GM23338 (cell line): ENCODE measurements at regions not wholly inside any gene's neighbourhood (a gene's known extent, or its start where the extent isn't known, plus 50 kb on each side); places are given as distances from the start of the nearest gene placed in this dataset.

Source experiments
- ATAC-seq: fragments of 200-7000 bp; cut with Tn5 transposase; 3 replicates; pipeline ENCODE4 v1.9.1; 2020
- DNase-seq: peaks from one replicate; pipeline ENCODE4 v3.0.0-alpha.2; 2015; ENCODE audit warnings: low spot score
- H2AFZ ChIP-seq: fragments of 200-600 bp; sonication (generic); 2 replicates; pipeline ENCODE4 v1.8.0; 2016; ENCODE audit warnings: antibody characterized with exemption, mild to moderate bottlenecking, moderate library complexity
- H3F3A ChIP-seq: fragments of 200-600 bp; sonication (generic); replicated peaks from 2 replicates; pipeline ENCODE4 v1.8.0; 2017; ENCODE audit warnings: antibody characterized with exemption, mixed run types, low read depth
- H3K27ac ChIP-seq: fragments of 200-600 bp; sonication (generic); 2 replicates; pipeline ENCODE4 v1.6.1; 2016; ENCODE audit warnings: low read depth
- H3K27me3 ChIP-seq: fragments of 200-600 bp; sonication (generic); 2 replicates; pipeline ENCODE4 v1.8.0; 2016; ENCODE audit warnings: mild to moderate bottlenecking, mixed run types, moderate library complexity; ENCODE audit not compliant: insufficient read depth
- H3K36me3 ChIP-seq: fragments of 200-600 bp; sonication (generic); 2 replicates; pipeline ENCODE4 v1.8.0; 2016; ENCODE audit warnings: mild to moderate bottlenecking; ENCODE audit not compliant: insufficient read depth
- H3K4me1 ChIP-seq: fragments of 200-600 bp; sonication (generic); 2 replicates; pipeline ENCODE4 v1.8.0; 2016; ENCODE audit warnings: mild to moderate bottlenecking, moderate library complexity; ENCODE audit not compliant: insufficient read depth
- H3K4me2 ChIP-seq: fragments of 200-600 bp; sonication (generic); 2 replicates; pipeline ENCODE4 v1.7.1; 2017; ENCODE audit warnings: mixed run types
- H3K4me3 ChIP-seq: fragments of 200-600 bp; sonication (generic); 2 replicates; pipeline ENCODE4 v1.6.1; 2016; ENCODE audit warnings: mixed run types
- H3K79me2 ChIP-seq: fragments of 200-600 bp; sonication (generic); replicated peaks from 2 replicates; pipeline ENCODE4 v1.8.0; 2017; ENCODE audit warnings: mild to moderate bottlenecking; ENCODE audit not compliant: insufficient read depth
- H3K9me2 ChIP-seq: fragments of 200-600 bp; sonication (generic); 2 replicates; pipeline ENCODE4 v1.8.0; 2017; ENCODE audit not compliant: insufficient read depth
- H4K20me1 ChIP-seq: fragments of 200-600 bp; sonication (generic); replicated peaks from 2 replicates; pipeline ENCODE4 v1.8.0; 2017; ENCODE audit warnings: mild to moderate bottlenecking; ENCODE audit not compliant: insufficient read depth
- H3K27ac Mint-ChIP-seq: 2 replicates; pipeline ENCODE4 v1.8.0; 2020; ENCODE audit warnings: inconsistent platforms, mild to moderate bottlenecking, moderate library complexity, mixed read lengths
- H3K27me3 Mint-ChIP-seq: 3 replicates; pipeline ENCODE4 v1.8.0; 2022; ENCODE audit warnings: low read depth, mild to moderate bottlenecking, moderate library complexity, mixed read lengths, inconsistent platforms; ENCODE audit not compliant: insufficient read depth, poor library complexity
- H3K36me3 Mint-ChIP-seq: 3 replicates; pipeline ENCODE4 v1.8.0; 2021; ENCODE audit warnings: low read depth, mild to moderate bottlenecking, inconsistent platforms, moderate library complexity, mixed read lengths
- H3K4me1 Mint-ChIP-seq: 3 replicates; pipeline ENCODE4 v1.8.0; 2020; ENCODE audit warnings: mild to moderate bottlenecking, inconsistent platforms, mixed read lengths
- H3K4me3 Mint-ChIP-seq: 3 replicates; pipeline ENCODE4 v1.8.0; 2021; ENCODE audit warnings: moderate library complexity, mild to moderate bottlenecking, inconsistent platforms, mixed read lengths
- H3K9me3 Mint-ChIP-seq: 3 replicates; pipeline ENCODE4 v1.8.0; 2020; ENCODE audit warnings: moderate library complexity, mild to moderate bottlenecking, inconsistent platforms, mixed read lengths
- REST ChIP-seq: IDR thresholded peaks from one replicate; pipeline ENCODE4 v1.6.1; 2018; ENCODE audit warnings: antibody characterized with exemption; ENCODE audit not compliant: unreplicated experiment
- STAT1 ChIP-seq: IDR thresholded peaks from one replicate; pipeline ENCODE4 v1.6.1; 2016; ENCODE audit warnings: antibody characterized with exemption; ENCODE audit not compliant: unreplicated experiment
- TF ChIP-seq, protein P1 (sequence below): fragments of 250-450 bp; sonication (Bioruptor Pico); IDR thresholded peaks from 2 replicates; pipeline ENCODE4 v1.5.0; 2020; ENCODE audit warnings: mild to moderate bottlenecking, moderate library complexity

DNA sequence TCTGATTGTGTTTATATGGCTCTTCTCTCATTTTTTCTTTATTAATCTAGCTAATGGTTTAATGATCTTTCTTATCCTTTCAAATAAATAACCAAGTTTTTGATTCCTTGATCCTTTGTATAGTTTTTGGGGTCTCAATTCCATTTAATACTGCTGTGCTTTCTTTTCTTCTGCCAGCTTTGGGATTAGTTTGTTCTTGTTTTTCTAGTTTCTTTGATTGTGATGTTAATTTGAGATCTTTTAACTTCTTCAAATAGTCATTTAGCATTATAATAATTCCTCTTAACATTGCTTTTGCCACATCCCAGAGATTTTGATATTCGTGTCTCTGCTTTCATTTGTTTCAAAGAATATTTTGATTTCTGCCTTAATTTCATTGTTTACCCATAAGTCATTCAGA, 1126.6 kb downstream of the NAALADL2 start:
- DNase-seq (peak; percentile 12), ATAC-seq (no peak)
- Mint-ChIP-seq H3K36me3 (peaks cover 11% of the 10 kb centered on the region; the same call in 2 of the 3 replicates), H3K4me1 (peaks cover 24% of the 10 kb centered on the region), H3K4me3 (no peak overlapping the region), H3K27ac (no peak overlapping the region), H3K27me3 (peaks cover 3% of the 10 kb centered on the region), H3K9me3 (peaks cover 7% of the 10 kb centered on the region; the same call in 2 of the 3 replicates)
- Histone ChIP-seq H3K27ac (no peak overlapping the region), H3K4me2 (peak overlapping the region; percentile 28), H3F3A (no peaks in the 10 kb centered on the region), H3K36me3 (no peaks in the 10 kb centered on the region), H3K79me2 (no peaks in the 10 kb centered on the region), H3K4me1 (peaks cover 8% of the 10 kb centered on the region), H3K27me3 (no peaks in the 10 kb centered on the region), H3K4me3 (no peak overlapping the region), H4K20me1 (no peaks in the 10 kb centered on the region), H3K9me2 (no peaks in the 10 kb centered on the region), H2AFZ (no peak overlapping the region)
- TF ChIP-seq, protein P1, sequence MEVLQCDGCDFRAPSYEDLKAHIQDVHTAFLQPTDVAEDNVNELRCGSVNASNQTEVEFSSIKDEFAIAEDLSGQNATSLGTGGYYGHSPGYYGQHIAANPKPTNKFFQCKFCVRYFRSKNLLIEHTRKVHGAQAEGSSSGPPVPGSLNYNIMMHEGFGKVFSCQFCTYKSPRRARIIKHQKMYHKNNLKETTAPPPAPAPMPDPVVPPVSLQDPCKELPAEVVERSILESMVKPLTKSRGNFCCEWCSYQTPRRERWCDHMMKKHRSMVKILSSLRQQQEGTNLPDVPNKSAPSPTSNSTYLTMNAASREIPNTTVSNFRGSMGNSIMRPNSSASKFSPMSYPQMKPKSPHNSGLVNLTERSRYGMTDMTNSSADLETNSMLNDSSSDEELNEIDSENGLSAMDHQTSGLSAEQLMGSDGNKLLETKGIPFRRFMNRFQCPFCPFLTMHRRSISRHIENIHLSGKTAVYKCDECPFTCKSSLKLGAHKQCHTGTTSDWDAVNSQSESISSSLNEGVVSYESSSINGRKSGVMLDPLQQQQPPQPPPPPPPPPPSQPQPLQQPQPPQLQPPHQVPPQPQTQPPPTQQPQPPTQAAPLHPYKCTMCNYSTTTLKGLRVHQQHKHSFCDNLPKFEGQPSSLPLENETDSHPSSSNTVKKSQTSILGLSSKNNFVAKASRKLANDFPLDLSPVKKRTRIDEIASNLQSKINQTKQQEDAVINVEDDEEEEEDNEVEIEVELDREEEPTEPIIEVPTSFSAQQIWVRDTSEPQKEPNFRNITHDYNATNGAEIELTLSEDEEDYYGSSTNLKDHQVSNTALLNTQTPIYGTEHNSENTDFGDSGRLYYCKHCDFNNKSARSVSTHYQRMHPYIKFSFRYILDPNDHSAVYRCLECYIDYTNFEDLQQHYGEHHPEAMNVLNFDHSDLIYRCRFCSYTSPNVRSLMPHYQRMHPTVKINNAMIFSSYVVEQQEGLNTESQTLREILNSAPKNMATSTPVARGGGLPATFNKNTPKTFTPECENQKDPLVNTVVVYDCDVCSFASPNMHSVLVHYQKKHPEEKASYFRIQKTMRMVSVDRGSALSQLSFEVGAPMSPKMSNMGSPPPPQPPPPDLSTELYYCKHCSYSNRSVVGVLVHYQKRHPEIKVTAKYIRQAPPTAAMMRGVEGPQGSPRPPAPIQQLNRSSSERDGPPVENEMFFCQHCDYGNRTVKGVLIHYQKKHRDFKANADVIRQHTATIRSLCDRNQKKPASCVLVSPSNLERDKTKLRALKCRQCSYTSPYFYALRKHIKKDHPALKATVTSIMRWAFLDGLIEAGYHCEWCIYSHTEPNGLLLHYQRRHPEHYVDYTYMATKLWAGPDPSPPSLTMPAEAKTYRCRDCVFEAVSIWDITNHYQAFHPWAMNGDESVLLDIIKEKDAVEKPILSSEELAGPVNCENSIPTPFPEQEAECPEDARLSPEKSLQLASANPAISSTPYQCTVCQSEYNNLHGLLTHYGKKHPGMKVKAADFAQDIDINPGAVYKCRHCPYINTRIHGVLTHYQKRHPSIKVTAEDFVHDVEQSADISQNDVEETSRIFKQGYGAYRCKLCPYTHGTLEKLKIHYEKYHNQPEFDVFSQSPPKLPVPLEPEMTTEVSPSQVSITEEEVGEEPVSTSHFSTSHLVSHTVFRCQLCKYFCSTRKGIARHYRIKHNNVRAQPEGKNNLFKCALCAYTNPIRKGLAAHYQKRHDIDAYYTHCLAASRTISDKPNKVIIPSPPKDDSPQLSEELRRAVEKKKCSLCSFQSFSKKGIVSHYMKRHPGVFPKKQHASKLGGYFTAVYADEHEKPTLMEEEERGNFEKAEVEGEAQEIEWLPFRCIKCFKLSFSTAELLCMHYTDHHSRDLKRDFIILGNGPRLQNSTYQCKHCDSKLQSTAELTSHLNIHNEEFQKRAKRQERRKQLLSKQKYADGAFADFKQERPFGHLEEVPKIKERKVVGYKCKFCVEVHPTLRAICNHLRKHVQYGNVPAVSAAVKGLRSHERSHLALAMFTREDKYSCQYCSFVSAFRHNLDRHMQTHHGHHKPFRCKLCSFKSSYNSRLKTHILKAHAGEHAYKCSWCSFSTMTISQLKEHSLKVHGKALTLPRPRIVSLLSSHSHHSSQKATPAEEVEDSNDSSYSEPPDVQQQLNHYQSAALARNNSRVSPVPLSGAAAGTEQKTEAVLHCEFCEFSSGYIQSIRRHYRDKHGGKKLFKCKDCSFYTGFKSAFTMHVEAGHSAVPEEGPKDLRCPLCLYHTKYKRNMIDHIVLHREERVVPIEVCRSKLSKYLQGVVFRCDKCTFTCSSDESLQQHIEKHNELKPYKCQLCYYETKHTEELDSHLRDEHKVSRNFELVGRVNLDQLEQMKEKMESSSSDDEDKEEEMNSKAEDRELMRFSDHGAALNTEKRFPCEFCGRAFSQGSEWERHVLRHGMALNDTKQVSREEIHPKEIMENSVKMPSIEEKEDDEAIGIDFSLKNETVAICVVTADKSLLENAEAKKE (CRISPR knock-in tag) = no peak
- TF ChIP-seq REST (no peak), STAT1 (no peak)
